Tongue (tissue), 1 donor: ENCODE measurements at regions not wholly inside any gene's neighbourhood (a gene's known extent, or its start where the extent isn't known, plus 50 kb on each side); places are given as distances from the start of the nearest gene placed in this dataset.

Source experiments
- DNase-seq: peaks from one replicate; pipeline ENCODE4 v3.0.0-alpha.2; 2015

DNA sequence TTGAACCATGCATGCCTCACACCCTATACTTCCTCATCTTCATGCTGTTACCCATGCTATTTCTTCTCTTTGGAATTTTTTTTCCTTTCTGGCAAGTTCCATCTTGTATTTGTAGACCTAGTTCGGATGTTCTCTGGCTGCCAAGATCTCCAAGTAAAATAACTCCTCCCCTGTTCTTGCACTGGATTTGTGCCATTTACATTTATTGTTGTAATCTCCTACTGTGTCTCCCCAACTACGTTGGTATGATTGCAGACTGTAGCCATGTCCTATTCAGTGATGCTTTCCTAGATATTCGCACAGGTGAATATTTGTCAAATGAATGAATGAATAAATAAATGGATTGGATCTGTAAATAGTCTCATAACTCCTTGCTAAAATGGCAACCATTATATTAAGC lies 546.0 kb downstream of the MN1 start:
- DNase-seq: no peak

DNA sequence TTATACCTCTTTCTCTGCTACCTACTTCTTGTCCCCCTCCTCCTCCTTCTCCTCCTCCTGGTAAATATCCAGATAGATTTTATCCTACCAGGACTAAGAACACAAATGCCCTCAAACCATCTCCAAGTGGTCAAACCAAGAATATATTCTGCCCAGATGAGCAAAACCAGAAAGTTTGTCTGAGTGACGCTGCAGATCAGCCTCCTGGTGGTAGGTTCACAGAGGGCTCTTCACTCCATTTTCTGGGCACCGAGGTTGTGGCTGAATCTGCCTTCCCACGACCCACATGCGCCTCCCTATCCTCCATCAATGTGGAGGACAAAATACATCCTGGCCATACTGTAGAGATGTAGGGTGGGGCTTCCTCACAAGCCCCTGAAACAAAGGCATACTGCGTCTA lies 543.6 kb downstream of the MN1 start:
- DNase-seq: no peak

DNA sequence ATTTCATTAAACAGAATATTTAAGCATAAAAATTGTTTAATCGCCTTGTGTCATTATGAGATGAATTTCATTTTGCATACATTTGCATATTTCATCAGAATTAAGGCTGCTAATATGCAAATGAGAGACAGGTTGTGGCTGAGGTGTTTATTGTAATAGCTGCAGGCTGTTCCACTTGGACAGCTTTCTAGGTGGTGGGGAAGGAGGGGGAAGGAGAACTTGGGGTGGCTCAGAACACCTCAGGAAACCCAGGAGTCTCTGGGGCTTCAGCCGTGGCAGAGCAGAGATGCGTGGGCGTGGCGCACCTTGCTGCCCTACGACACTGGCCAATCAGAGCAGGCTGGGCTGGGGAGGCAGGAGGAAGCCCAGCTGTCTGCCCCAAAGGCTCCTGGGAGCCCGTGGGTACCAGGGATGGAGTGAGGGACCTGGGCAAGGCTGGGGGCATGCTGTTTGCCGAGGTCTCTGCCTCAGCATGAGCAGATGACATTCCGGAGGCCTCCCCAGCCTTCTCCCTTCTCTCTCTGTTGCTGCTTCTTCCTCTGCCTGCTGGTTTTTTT lies 542.9 kb downstream of the MN1 start:
- DNase-seq: no peak

DNA sequence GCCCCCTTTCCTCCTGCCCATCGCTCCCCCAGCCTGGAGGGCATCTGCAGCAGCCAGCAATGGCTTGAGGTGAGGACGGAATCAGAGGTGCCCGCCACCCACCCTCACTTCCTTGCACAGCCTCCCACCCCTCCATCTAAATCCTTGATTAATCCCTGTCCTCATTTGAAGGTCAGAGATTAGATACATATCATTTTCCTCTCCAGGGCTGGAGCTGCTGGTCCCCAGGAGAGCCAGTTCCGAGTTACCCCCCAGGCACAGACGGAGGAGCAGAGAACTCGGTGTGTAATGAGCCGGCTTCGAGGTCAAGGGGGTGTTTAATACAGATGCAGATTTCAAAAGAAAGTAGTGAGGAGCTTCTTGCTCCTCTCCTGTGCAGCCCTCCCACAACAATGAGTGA lies 542.1 kb downstream of the MN1 start:
- no peak for DNase-seq

DNA sequence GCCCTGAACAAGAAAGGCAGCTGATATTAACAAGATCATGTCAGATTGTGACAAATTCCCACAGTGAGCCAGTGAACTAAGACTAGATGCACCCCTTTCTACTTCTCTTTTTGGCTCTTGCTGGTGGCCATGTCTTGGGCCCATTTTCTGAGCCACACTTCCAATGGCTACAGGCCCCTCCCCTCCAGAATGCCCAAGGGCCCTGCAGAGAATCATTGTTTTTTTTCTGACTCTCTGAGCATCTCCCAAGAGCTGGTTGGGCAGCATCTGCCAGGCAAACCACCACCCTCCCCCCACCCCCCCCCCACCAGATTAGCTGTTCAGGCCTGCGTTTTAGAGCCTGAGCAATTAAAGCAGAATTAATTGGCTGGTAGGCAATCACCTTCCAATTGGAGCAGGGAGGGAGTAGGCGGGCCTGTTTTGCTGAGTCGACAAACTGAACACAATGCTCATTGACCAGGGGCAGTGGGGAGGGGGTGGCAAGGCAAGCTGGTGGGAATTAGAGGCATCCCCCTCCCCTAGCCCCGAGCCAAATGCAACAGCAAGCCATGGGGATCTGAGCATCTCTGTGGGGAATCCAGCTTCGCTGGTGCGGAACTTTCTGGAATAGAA lies 541.4 kb downstream of the MN1 start:
- DNase-seq: no peak

DNA sequence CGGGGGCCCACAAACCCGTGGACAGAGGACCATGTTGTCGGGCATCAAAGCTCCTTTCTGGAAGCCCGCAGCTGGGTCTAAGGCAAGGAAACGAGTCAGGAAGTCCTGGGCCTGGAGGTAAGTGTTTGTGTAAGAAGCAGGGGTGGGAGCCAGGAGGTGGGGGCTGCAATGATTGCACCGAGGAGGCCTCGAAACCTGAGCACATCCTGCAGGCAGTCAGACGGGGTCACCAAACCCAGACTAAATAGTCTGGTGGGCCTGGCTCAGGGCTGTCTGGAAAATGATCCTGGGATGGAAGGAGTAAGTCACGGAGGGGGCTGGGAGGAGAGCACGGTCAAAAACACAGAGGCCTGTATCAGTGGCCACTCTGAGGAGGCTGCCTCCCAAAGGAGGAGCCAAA lies 539.2 kb downstream of the MN1 start:
- DNase-seq: peak; percentile 54

DNA sequence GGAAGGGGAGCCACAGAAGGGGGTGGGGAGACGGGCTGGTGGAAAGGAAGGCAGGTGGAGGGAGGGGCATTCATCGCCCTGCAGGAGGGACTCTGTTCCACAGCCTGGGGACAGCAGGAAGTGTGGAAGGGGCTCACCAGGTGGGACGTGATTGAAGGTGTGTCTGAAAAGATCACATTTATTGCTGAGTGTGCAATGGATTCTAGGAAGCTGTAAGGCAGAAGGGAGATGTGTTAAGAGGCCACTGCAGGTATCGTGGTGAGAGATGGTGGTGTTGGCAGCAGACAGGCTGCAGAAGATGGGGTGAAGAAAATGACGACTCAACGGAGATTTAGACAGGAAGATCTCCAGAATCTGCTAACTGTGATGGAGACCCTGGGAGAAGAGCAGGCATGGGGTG lies 537.4 kb downstream of the MN1 start:
- no peak for DNase-seq

DNA sequence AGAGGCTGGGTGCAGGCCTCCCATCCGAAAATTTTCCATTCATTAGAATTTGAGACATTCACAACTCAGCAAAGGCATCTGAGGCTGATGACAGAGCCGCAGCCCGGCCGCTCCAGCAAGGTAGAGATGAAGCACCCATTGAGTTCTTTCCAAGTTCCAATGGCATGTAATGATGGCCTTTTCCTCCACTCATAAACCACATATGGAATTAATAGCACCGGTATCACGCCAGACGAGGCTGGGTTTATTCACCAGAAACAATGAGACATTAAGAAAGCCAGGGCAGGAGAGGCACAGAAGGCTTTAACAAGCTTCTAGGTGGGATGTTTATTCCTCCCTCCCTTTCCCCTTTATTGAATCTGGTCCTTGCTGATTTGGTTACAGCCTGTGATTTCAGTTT lies 534.4 kb downstream of the MN1 start:
- no peak for DNase-seq

DNA sequence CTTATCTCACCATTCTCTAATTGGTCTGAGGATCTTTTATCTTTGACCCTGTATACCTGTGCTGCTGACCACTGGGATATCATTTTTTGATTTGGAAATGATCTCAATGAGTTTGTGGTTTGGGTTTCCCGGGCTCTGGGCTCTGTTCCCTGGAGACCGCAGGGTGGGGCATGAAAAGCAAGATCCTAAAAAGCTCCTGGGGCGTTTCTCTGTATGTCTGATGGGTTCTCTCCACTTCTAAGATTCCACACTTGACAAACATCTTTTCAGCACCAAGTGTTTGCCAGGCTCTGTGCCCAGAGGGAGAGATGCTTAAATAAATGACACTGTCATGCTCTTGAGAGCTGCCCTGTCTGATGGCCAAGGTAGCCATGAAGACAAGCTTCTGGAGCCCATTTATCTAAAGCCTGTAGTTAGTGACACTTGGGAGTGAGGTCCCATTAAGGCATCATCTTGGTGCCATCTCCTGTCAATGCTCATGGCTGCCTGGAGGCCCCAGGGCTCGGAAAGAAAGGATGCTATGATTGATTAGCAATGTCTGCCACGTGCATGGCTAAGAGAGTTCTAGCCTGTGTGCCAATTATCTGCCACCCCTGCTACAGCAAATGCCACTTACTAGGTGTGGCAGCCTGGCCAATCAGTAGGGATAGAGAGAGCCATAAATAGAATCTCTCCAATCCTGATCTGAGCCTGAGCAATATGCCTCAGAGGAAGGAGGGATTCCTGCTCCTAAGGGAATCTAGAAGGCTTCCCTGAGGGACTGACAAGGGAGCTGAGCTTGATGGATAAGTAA lies 531.6 kb downstream of the MN1 start:
- DNase-seq: no peak

DNA sequence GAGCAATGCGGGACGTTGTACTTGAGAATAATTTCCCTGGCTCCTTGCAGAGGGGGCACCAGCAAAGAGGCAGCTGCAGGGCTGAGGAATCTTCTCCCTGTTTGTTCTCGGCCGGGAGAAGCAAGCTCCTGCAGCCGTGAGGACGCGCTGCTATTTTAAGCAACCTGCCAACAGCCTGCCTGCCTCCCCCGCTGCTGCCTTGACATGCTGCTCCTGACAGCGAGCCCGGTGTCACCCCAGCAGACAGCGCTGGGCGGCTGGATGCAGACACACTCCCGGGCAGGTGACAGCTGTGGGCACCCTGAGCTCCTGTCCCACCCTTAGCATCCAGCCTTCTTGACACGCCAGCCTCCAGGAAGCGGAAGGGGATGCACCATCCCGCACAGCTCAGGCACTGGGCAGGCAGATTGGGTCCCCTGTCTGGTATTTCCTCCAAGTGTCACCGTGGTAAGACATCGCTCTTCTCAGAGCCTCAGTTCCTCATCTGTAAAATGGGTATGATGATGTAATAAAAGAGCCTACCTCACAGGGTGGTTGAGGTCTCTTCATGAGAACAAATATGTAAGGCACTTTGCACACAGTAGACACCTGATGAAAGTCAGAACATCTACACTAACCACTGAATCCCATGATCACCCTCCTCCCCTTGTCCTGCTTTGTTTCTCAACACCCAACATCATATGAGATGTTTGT lies 530.6 kb downstream of the MN1 start:
- peak; percentile 49 for DNase-seq

DNA sequence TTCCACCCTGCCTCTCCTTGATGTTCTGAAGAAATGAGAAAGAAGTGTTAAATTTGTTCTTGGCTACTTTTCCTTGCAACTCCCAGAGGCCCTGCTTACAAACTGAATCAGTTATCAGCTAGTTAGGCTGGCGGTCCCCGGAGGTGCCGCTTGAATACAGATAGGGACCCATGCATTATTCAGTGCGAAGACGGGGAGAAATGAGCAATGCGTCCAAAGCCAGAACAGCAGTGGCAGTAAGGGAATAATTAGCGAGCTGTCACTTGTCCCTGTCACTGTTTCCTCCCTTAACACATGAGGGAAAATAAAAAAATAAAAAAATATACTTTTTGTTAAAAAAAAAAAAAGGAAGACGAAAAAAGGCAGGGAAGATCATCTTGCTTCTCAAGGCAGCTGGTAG lies 528.1 kb downstream of the MN1 start:
- DNase-seq: no peak

DNA sequence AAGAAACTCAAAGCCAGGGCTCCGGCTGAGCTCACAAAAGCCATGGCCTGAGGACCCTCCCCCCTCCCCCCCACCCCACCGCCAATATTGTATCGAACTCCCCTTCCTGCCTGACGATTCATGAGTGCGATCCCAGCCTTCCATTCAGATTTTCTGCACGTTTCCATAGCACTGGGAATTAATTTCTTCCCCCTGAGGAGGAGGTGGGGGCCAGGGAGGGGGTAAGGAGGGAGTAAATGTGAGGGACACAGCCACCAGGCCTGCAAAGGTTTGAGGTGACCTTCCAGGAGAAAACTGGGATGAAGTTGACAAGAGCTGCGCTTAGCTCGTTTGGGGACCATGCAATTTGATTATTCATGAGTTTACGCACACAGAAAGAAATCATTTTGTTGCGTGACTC lies 527.7 kb downstream of the MN1 start:
- DNase-seq: no peak

DNA sequence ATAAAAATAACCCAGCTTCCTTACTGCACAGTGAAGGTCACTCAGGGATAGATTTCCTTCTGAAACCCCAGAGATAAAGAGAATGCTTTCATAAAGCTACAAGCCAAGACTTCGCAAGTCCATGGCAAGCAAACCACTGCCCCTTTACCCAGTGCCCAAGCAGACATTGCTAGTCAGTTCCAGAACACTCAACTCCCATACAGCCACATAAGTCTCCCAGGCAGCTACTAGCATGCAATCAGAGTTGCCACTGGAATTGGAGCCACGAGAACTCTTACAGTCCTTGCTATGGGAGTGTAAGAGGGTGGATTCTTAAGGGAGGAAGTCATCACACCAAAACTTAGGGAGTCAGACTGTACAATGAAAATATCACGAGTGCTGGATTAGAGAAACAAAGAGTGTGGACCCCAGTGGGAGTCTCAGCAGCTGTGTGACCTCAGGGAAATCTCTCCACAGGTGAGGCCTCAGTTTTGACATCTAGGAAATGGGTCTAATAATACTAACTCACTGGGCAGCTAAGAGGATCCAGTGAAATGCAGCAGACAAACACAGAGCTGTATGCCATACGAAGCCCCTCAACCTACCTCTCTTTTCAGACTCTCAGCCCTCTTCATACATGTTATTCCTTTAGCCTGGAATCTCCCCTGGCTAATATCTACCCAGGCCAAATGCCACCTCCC lies 526.6 kb downstream of the MN1 start:
- no peak for DNase-seq

DNA sequence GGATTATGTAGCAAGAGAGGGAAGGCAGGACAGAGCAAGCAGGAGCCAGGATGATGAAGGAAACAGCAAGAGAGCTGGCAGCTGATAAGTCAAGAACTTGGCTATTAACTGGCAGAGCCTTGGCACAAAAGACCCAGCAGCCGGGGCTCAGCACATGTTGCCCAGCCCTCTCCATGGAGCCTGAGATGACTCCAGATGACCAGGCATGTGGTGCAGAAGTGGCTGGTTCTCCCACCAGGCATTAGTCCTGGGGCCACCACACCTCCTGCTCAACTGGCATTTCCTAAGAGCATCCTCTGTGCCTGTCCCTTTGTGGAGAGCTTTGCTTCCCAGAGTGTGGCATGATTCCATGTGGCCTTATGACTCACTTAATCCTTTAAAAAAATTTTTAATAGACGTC lies 522.6 kb downstream of the MN1 start:
- peak; percentile 61 for DNase-seq

DNA sequence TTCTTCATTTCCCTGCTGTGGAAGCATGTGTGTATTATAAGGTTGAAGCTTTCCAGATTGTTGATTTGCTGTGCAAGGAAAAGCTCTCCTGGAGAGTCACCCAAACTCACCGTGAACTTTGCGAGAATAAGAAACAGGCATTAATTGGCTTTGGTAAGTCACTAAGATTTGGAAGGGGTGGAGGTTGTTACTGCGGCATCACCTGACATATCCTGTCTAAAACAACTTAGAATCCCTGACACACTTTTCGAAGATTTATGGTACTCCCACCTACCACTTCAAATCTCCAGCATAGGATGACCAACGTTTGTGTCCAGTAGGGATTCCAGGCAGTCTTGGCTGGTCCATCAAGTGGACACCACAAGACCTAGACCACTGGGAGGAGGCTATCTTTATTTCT lies 518.3 kb downstream of the MN1 start:
- no peak for DNase-seq

DNA sequence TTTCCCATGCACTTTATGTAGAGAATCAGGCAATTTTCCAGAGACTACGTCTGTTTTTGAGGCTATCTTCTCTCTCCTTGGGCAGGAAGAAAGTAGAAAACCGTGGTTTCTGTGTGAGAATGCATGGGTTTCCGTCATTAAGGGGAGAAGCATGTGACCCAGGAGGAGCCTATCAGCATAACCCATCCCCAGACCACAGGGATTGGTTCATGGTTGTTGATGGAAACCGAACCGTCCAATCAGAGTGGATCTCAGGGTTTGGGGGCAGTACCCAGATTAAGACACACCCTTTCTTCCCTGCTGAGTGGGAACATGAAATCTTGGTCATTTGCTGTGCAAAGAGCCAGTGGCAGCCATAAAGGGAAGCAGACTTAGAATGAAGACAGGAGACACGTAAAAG lies 517.8 kb downstream of the MN1 start:
- DNase-seq: no peak

DNA sequence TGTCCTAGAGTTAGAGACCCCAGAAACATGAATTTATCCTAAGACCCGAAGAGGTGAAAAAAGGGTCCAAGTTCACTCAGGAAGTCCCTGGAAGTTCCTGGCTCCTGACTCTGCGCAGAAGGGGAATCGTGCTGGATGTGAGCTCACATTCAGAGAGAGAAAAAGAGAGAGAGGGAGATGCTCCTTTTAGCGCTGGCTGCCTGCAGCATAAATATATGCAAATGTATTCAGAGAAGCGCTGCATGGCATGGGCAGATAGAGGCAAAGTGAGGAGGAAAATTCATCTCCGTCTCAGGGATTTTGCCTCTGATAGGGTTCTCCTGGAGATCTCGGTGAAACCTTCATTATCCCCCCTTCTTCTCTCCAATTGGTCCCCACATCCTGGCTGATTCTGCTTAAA lies 517.2 kb downstream of the MN1 start:
- no peak for DNase-seq

DNA sequence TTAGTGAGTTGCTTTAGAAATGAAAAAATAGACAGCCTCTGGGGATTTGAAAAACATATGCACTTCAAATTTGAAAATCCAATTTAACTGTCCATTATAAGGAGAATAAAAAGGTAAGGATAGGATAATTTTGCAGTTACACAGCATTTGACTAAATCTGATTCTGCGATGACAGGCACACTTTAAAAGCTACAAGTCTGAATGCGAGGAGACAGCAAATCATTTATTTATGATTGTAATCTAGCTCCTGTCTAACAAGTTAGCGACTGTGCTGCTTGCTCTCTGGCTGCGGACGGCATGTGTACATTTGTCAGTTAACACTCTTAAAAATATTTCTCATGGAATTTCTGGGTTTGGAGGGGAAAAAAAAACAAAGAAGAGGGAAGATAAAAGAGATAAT lies 514.8 kb downstream of the MN1 start:
- DNase-seq: no peak

DNA sequence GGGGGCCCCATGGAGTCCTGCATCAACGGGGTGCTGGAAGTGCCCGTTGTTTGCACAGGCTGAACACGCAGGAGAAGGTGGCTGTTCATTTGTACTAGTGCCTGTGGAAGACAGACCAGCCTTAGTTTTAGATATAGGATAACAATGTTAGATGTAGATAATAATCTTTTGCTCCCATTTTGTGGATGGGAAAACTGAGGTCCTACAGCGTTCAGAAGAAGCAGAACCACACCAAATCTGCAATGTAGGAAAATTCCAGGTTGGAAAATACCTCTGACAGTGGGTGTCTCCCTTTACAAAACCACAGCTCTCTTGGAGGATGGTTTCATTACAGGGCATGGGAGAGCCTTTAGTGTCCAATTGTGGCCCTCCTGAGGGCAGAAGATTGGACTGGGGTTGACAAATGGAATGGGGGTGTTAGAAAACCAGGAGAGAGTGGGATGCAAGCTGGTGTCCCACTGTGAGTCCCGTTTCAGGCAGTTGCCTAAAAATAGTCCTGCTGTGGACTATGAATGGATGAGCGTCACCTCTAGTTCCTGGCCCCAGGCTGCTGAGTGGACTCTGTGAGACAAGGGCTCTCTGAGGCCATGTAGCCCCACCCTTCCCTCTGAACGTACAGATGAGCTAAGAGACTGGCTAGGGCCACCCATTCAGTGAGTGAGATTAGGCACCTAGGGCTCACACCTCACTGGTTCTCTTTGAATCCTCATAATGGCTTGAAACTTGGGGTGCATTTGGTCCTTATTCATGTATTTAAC lies 508.8 kb downstream of the MN1 start:
- DNase-seq: no peak

DNA sequence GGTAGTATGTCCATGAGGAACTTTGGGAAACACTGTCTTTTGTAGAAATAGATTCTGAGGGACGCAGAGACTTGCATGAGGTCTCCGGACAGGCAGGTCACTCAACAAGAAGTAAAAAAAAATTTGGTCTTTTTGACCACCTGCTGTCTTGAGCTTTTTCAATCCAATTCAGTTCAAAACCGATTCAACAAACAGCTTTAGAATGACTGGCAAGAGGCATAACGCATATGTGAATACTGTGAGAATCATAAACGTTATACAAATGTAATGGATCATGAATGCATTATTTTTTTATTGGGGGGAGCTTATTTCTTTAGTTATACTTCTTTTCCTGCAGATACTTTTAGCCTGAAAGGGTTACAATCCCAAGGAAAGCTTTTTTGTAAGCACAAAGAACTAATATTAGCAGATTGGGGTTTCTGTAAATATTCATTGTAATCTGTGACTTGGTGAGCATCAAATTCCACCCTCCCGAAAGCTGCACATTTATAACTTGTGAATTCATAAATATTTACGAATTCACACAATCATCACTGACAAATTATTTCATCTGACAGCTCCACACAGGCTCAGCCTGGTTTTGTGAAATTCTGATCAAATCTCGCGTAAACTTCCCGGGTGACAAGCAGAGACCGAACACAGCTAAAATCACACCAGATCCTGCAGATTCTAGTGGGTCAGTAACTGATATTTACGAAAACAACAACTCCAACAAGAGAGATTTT lies 507.7 kb downstream of the MN1 start:
- DNase-seq: no peak

DNA sequence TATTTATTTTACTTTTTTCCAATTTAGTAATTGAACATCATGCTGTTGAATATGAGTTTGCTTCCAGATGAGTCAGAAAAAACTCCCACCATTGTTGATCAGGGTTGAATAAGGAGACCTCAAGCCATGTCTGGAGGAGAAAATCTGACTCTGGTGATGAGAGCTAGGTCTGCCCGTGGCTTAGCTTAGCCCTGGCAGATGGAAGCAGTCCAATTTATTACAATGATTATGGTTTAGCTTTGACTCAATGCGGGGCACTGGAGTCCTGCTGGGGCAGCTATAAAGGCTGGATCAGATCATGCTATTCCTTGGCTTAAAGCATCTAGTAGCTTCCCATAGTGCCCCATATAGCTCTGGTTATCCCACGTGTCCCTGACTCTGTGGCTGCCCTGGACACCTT lies 506.5 kb downstream of the MN1 start:
- DNase-seq: no peak
